Calu3 (cell line): ENCODE measurements at regions not wholly inside any gene's neighbourhood (a gene's known extent, or its start where the extent isn't known, plus 50 kb on each side); places are given as distances from the start of the nearest gene placed in this dataset.

Source experiments
- BruUV-seq: library from RNA; stranded (reverse); fragments of 400-500 nt; replicated peaks from 2 replicates; lab custom pipeline; 2021; lab: Mats Ljungman, UMichigan
- CTCF ChIA-PET: fragments of 300-600 bp; sonication (Branson Sonifier 250); formaldehyde crosslinking; loops from one replicate; lab custom pipeline; 2022; ENCODE audit warnings: antibody characterized with exemption; lab: Charles Lee
- DNase-seq: peaks from one replicate; pipeline ENCODE4 v3.0.0; 2022
- H3K27ac Mint-ChIP-seq: one replicate; pipeline ENCODE4 v1.8.0; 2022; ENCODE audit warnings: mixed read lengths; ENCODE audit not compliant: unreplicated experiment
- H3K27me3 Mint-ChIP-seq: one replicate; pipeline ENCODE4 v1.8.0; 2022; ENCODE audit warnings: mixed read lengths; ENCODE audit not compliant: unreplicated experiment
- H3K36me3 Mint-ChIP-seq: one replicate; pipeline ENCODE4 v1.8.0; 2022; ENCODE audit warnings: mild to moderate bottlenecking, moderate library complexity, mixed read lengths; ENCODE audit not compliant: insufficient read depth, unreplicated experiment
- H3K4me1 Mint-ChIP-seq: one replicate; pipeline ENCODE4 v1.8.0; 2022; ENCODE audit warnings: mild to moderate bottlenecking, low read depth, mixed read lengths; ENCODE audit not compliant: unreplicated experiment
- H3K4me3 Mint-ChIP-seq: one replicate; pipeline ENCODE4 v1.8.0; 2022; ENCODE audit warnings: mild to moderate bottlenecking, low read depth, moderate library complexity, mixed read lengths; ENCODE audit not compliant: unreplicated experiment
- H3K9me3 Mint-ChIP-seq: one replicate; pipeline ENCODE4 v1.8.0; 2022; ENCODE audit warnings: low read depth, mixed read lengths; ENCODE audit not compliant: unreplicated experiment
- intact Hi-C: fragments of 100-400 bp; cut with micrococcal nuclease; formaldehyde crosslinking; loops from one replicate; pipeline ENCODE4 v1.10.0; 2022; ENCODE audit not compliant: unreplicated experiment
- TF ChIP-seq, protein P1 (sequence below): fragments of 200-600 bp; IDR thresholded peaks from one replicate; pipeline ENCODE4 v1.8.0; 2022; ENCODE audit warnings: antibody characterized with exemption; ENCODE audit not compliant: unreplicated experiment

DNA sequence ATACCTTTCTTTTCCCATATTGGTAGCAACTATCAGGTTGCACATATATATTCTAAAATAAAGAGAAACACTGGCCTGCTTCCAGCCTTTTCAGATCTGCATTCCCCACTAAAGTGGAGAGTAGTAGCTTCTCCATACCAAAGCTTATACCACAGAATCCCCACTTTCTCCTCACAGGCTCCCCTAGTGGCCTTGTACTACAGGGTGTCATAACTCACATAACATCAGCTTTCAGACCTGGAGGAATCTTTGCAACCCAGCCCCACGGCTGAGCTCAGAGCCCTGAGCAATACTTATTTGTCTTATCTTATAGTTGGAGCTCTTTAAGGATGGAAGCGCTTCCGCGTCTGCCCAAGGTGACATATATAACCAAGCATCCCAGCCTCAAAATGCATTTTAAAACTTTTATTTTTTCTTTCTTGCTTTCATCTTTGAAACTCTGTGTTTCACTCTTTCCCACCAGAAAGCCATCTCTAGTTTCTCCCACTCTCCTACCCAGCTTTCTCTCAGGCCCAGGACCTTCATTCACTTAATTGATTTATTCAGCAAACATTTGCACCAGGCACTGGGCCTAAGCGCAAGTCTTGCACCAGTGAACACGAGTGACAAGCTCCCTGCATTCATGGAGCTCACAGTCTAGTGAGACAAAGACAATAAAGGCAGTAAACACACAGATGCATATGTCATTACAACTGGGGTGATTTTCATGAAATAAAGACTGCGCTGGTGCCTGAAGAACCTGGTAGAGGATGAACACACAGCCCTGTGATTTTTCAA, 254.7 kb downstream of the IPO8 start:
- no peaks in the 10 kb centered on the region for H3K36me3 Mint-ChIP-seq
- CTCF ChIA-PET = interaction anchor here (0.6 to 1.1 kb wide), 4 partner anchors 16 to 373 kb away, joined by 3 to 9 read pairs (median 4); no protein-coding TSS in a partner anchor
- no peak overlapping the region for H3K4me3 Mint-ChIP-seq
- intact Hi-C loops = no loop called here
- peaks cover 5% of the 10 kb centered on the region for H3K4me1 Mint-ChIP-seq
- TF ChIP-seq, protein P1, sequence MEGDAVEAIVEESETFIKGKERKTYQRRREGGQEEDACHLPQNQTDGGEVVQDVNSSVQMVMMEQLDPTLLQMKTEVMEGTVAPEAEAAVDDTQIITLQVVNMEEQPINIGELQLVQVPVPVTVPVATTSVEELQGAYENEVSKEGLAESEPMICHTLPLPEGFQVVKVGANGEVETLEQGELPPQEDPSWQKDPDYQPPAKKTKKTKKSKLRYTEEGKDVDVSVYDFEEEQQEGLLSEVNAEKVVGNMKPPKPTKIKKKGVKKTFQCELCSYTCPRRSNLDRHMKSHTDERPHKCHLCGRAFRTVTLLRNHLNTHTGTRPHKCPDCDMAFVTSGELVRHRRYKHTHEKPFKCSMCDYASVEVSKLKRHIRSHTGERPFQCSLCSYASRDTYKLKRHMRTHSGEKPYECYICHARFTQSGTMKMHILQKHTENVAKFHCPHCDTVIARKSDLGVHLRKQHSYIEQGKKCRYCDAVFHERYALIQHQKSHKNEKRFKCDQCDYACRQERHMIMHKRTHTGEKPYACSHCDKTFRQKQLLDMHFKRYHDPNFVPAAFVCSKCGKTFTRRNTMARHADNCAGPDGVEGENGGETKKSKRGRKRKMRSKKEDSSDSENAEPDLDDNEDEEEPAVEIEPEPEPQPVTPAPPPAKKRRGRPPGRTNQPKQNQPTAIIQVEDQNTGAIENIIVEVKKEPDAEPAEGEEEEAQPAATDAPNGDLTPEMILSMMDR = peak; percentile 22
- no peak overlapping the region for H3K27ac Mint-ChIP-seq
- H3K27me3 Mint-ChIP-seq = peaks cover 21% of the 10 kb centered on the region
- H3K9me3 Mint-ChIP-seq = no peaks in the 10 kb centered on the region
- DNase-seq = peak; percentile 30
- BruUV-seq = no TSS peak

DNA sequence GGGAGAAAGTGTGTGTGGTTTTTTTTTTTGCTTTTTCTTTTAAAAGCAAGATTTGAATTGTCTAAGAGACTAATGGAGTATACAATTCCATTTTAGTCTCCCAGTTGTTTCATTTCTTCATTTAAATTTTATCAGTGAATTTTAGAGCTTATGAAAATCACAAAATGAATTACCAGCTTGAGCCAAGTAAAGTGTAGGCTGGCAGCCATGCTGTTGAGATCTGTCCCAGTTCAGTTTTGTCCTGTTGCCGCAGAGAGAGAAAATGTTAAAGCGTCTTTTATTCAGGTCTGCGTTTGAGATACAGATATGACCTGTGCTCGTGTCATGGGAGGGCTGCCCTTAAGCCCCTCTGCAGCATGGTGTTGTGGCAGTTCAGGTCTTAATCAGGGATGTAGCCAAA, 256.5 kb downstream of the IPO8 start:
- CTCF ChIA-PET = interaction anchor here (0.7 kb wide), 1 partner anchor 211 kb away, joined by 4 read pairs; no protein-coding TSS in a partner anchor
- intact Hi-C loops = no loop called here
- BruUV-seq = no TSS peak

DNA sequence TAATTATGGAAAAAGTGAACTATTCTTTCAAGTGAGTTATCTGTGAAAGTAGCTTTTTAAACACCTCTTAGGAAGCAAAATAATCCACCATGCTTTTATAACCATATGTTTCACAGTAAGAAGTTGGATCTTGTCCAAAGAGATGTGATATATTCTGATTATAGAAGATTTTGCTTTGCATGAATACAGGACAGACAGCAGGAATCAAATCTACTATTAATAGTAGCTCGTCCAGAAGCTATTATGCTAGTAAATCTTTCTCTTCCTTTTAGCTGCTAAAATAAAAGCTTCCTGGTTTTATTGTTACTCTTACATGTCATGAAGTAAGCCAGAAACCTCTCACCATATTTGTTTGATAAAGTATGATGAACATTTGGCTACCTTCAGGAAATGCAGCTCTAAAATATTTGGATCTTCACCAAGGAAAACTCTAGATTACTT, 257.0 kb downstream of the IPO8 start:
- no TSS peak for BruUV-seq
- Mint-ChIP-seq H3K27ac (no peak overlapping the region), H3K4me3 (no peak overlapping the region), H3K4me1 (peaks cover 5% of the 10 kb centered on the region), H3K27me3 (peaks cover 35% of the 10 kb centered on the region), H3K36me3 (no peaks in the 10 kb centered on the region), H3K9me3 (no peaks in the 10 kb centered on the region)
- intact Hi-C loops = no loop called here
- TF ChIP-seq, protein P1 = no peak
- DNase-seq = no peak
- CTCF ChIA-PET = no interaction called here

More for the DNA sequence above, 256.5 kb downstream of the IPO8 start:
- no peak for DNase-seq
- no peak overlapping the region for H3K27ac Mint-ChIP-seq
- H3K36me3 Mint-ChIP-seq = no peaks in the 10 kb centered on the region
- no peaks in the 10 kb centered on the region for H3K9me3 Mint-ChIP-seq
- no peak overlapping the region for H3K4me3 Mint-ChIP-seq
- H3K27me3 Mint-ChIP-seq = peaks cover 35% of the 10 kb centered on the region
- TF ChIP-seq, protein P1 = no peak
- peaks cover 5% of the 10 kb centered on the region for H3K4me1 Mint-ChIP-seq

- H3K27ac Mint-ChIP-seq = no peak overlapping the region
- CTCF ChIA-PET = no interaction called here
- no peaks in the 10 kb centered on the region for H3K36me3 Mint-ChIP-seq
Observed at GRCh38 chr12:30437616-30438015, 258.1 kb downstream of the IPO8 start.

More at GRCh38 chr12:30437616-30438015, 258.1 kb downstream of the IPO8 start:
- DNase-seq = no peak
- intact Hi-C loops = no loop called here
- H3K27me3 Mint-ChIP-seq = peaks cover 35% of the 10 kb centered on the region
- no peak overlapping the region for H3K4me3 Mint-ChIP-seq
- H3K9me3 Mint-ChIP-seq = no peaks in the 10 kb centered on the region
- peaks cover 5% of the 10 kb centered on the region for H3K4me1 Mint-ChIP-seq
- TF ChIP-seq, protein P1 = no peak
- BruUV-seq = no TSS peak
